ENCODE measurements at regions not wholly inside any gene's neighbourhood (a gene's known extent, or its start where the extent isn't known, plus 50 kb on each side); places are given as distances from the start of the nearest gene placed in this dataset.

- no peak for DNase-seq (ENCODE audit: low spot score)
- H3K27ac Mint-ChIP-seq, result no peak overlapping the region
- H3K9me3 Mint-ChIP-seq, result peaks cover 19% of the 10 kb centered on the region
- peaks cover 4% of the 10 kb centered on the region; the same call in 1 of the 2 replicates for H3K9me2 ChIP-seq (ENCODE audit: insufficient read depth)
- H3K27me3 Mint-ChIP-seq (ENCODE audit: insufficient read depth, low read depth, poor library complexity), result peaks cover 2% of the 10 kb centered on the region
- no peak for TF ChIP-seq NANOG (IDR thresholded peaks at IDR 0.05; ENCODE audit: borderline replicate concordance)
- TF ChIP-seq, protein P1, sequence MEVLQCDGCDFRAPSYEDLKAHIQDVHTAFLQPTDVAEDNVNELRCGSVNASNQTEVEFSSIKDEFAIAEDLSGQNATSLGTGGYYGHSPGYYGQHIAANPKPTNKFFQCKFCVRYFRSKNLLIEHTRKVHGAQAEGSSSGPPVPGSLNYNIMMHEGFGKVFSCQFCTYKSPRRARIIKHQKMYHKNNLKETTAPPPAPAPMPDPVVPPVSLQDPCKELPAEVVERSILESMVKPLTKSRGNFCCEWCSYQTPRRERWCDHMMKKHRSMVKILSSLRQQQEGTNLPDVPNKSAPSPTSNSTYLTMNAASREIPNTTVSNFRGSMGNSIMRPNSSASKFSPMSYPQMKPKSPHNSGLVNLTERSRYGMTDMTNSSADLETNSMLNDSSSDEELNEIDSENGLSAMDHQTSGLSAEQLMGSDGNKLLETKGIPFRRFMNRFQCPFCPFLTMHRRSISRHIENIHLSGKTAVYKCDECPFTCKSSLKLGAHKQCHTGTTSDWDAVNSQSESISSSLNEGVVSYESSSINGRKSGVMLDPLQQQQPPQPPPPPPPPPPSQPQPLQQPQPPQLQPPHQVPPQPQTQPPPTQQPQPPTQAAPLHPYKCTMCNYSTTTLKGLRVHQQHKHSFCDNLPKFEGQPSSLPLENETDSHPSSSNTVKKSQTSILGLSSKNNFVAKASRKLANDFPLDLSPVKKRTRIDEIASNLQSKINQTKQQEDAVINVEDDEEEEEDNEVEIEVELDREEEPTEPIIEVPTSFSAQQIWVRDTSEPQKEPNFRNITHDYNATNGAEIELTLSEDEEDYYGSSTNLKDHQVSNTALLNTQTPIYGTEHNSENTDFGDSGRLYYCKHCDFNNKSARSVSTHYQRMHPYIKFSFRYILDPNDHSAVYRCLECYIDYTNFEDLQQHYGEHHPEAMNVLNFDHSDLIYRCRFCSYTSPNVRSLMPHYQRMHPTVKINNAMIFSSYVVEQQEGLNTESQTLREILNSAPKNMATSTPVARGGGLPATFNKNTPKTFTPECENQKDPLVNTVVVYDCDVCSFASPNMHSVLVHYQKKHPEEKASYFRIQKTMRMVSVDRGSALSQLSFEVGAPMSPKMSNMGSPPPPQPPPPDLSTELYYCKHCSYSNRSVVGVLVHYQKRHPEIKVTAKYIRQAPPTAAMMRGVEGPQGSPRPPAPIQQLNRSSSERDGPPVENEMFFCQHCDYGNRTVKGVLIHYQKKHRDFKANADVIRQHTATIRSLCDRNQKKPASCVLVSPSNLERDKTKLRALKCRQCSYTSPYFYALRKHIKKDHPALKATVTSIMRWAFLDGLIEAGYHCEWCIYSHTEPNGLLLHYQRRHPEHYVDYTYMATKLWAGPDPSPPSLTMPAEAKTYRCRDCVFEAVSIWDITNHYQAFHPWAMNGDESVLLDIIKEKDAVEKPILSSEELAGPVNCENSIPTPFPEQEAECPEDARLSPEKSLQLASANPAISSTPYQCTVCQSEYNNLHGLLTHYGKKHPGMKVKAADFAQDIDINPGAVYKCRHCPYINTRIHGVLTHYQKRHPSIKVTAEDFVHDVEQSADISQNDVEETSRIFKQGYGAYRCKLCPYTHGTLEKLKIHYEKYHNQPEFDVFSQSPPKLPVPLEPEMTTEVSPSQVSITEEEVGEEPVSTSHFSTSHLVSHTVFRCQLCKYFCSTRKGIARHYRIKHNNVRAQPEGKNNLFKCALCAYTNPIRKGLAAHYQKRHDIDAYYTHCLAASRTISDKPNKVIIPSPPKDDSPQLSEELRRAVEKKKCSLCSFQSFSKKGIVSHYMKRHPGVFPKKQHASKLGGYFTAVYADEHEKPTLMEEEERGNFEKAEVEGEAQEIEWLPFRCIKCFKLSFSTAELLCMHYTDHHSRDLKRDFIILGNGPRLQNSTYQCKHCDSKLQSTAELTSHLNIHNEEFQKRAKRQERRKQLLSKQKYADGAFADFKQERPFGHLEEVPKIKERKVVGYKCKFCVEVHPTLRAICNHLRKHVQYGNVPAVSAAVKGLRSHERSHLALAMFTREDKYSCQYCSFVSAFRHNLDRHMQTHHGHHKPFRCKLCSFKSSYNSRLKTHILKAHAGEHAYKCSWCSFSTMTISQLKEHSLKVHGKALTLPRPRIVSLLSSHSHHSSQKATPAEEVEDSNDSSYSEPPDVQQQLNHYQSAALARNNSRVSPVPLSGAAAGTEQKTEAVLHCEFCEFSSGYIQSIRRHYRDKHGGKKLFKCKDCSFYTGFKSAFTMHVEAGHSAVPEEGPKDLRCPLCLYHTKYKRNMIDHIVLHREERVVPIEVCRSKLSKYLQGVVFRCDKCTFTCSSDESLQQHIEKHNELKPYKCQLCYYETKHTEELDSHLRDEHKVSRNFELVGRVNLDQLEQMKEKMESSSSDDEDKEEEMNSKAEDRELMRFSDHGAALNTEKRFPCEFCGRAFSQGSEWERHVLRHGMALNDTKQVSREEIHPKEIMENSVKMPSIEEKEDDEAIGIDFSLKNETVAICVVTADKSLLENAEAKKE (CRISPR knock-in tag; IDR thresholded peaks at IDR 0.05), result no peak
- TF ChIP-seq EZH2phosphoT487 (IDR thresholded peaks at IDR 0.05; ENCODE audit: unreplicated experiment), result no peak
- TF ChIP-seq ETS1 (IDR thresholded peaks at IDR 0.05), result no peak
- TF ChIP-seq EZH2 (IDR thresholded peaks at IDR 0.05; ENCODE audit: low read depth, unreplicated experiment), result no peak
- TF ChIP-seq ZNF331 (CRISPR knock-in tag; IDR thresholded peaks at IDR 0.05; ENCODE audit: low read depth), result no peak
- TF ChIP-seq POLR2AphosphoS5 (IDR thresholded peaks at IDR 0.05; ENCODE audit: low read depth), result no peak
- TF ChIP-seq ZNF114 (CRISPR knock-in tag; IDR thresholded peaks at IDR 0.05), result no peak
- TF ChIP-seq CREB1 (CRISPR knock-in tag; IDR thresholded peaks at IDR 0.05; ENCODE audit: low read depth), result no peak
- no peak for TF ChIP-seq REST (IDR thresholded peaks at IDR 0.05; ENCODE audit: unreplicated experiment)
- TF ChIP-seq JUNB (IDR thresholded peaks at IDR 0.05; ENCODE audit: unreplicated experiment), result no peak
- no peak for TF ChIP-seq CTCF (conservative IDR thresholded peaks at IDR 0.05; ENCODE audit: low read depth in 2 of 2)
- no peak for TF ChIP-seq STAT1 (IDR thresholded peaks at IDR 0.05; ENCODE audit: unreplicated experiment)
- peaks cover 17% of the 10 kb centered on the region; the same call in 2 of the 3 replicates for H3K36me3 Mint-ChIP-seq (ENCODE audit: low read depth)
- no peaks in the 10 kb centered on the region for H3K79me2 ChIP-seq (replicated peaks; ENCODE audit: insufficient read depth)
- H2AFZ ChIP-seq, result no peak overlapping the region
- no peaks in the 10 kb centered on the region for H3F3A ChIP-seq (replicated peaks; ENCODE audit: low read depth)
- no peaks in the 10 kb centered on the region for H3K27me3 ChIP-seq (ENCODE audit: insufficient read depth)
- no peak for ATAC-seq
- H4K20me1 ChIP-seq (replicated peaks; ENCODE audit: insufficient read depth), result no peaks in the 10 kb centered on the region
- H3K4me1 ChIP-seq (ENCODE audit: insufficient read depth), result no peaks in the 10 kb centered on the region
- H3K4me2 ChIP-seq, result no peak overlapping the region
- no peaks in the 10 kb centered on the region for H3K36me3 ChIP-seq (ENCODE audit: insufficient read depth)
- no peak overlapping the region for H3K4me3 ChIP-seq
- H3K4me3 Mint-ChIP-seq, result no peak overlapping the region
- no peaks in the 10 kb centered on the region for H3K4me1 Mint-ChIP-seq
- H3K27ac ChIP-seq (ENCODE audit: low read depth), result no peak overlapping the region
These were observed 223.0 kb downstream of the LTN1 start for GRCh38 chr21:28769683-28770082.

Measured in GM23338 (cell line).